ENCODE measurements at regions not wholly inside any gene's neighbourhood (a gene's known extent, or its start where the extent isn't known, plus 50 kb on each side); places are given as distances from the start of the nearest gene placed in this dataset.

DNA sequence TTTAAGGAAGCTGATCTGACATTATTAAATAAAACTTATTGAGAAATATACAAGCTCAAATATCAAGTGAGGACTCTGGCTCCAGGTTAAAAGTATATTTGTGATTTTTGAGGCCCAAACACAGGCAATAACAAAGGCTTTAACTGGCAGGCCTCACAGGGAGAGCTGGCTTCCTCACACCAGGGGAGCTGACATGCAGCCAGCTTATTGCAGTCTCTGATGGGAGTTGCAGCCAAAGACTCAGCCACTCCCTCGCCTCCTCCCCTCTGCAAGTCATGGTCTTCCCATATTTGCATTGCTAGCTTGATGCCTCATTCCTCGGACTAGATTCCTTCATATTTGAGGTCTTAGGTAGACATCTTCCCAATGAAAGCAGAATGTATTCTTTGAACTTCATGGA, 647.1 kb upstream of the SLITRK6 start:
- TF ChIP-seq, protein P1, sequence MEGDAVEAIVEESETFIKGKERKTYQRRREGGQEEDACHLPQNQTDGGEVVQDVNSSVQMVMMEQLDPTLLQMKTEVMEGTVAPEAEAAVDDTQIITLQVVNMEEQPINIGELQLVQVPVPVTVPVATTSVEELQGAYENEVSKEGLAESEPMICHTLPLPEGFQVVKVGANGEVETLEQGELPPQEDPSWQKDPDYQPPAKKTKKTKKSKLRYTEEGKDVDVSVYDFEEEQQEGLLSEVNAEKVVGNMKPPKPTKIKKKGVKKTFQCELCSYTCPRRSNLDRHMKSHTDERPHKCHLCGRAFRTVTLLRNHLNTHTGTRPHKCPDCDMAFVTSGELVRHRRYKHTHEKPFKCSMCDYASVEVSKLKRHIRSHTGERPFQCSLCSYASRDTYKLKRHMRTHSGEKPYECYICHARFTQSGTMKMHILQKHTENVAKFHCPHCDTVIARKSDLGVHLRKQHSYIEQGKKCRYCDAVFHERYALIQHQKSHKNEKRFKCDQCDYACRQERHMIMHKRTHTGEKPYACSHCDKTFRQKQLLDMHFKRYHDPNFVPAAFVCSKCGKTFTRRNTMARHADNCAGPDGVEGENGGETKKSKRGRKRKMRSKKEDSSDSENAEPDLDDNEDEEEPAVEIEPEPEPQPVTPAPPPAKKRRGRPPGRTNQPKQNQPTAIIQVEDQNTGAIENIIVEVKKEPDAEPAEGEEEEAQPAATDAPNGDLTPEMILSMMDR (IDR thresholded peaks at IDR 0.05), result no peak
- TF ChIP-seq POLR2A (IDR thresholded peaks at IDR 0.05), result no peak
